ENCODE measurements at regions not wholly inside any gene's neighbourhood (a gene's known extent, or its start where the extent isn't known, plus 50 kb on each side); places are given as distances from the start of the nearest gene placed in this dataset.

DNA sequence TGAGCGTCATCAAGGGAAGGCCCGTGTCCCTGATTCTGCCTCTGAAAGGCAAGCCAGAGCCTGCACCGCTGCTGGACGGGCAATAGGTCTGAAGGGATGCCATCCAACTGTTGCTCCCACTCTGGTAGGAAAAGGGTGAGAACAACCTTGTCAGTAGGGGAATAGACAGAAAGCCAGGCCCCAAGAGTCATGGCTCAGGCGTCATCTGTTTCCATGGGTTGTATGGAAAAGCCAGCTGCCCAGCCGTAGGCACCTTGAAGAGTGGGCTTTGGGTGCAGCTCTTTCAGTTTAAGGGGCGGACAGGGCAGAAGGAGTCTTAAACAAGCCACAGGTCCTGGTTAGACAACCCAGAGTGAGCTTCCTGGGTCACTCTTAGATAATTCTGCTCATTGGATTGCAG is 66.5 kb downstream of the RNF6 start:
- no peak for DNase-seq
- no peaks in the 10 kb centered on the region for H3K9me3 Mint-ChIP-seq
- no peaks in the 10 kb centered on the region for H3K36me3 Mint-ChIP-seq
- peak overlapping the region in 1 of 6 donors; percentile 16 for H3K27ac Mint-ChIP-seq
- peaks cover 5 to 21% (median 13%) of the 10 kb centered on the region in 3 donors for H3K27me3 Mint-ChIP-seq
- ATAC-seq (ENCODE audit: low read depth in 2 of 2): no peak
- no peaks in the 10 kb centered on the region for H3K4me1 Mint-ChIP-seq
- H3K4me3 Mint-ChIP-seq: no peak overlapping the region

GRCh38 chr13:26133851-26134250 is 82.0 kb upstream of the SHISA2 start:
- ATAC-seq (ENCODE audit: low read depth in 2 of 2) (no peak), DNase-seq (no peak)
- Mint-ChIP-seq H3K4me1 (peaks cover 0 to 3% (median 0%) of the 10 kb centered on the region in 3 donors), H3K36me3 (peaks cover 0 to 8% of the 10 kb centered on the region in 2 donors), H3K9me3 (peaks cover 0 to 14% (median 5%) of the 10 kb centered on the region in 7 donors), H3K27me3 (peaks cover 10 to 20% (median 14%) of the 10 kb centered on the region in 3 donors), H3K27ac (peak overlapping the region in 1 of 6 donors; percentile 47), H3K4me3 (no peak overlapping the region)

GRCh38 chr13:26133286-26133685 is 81.5 kb upstream of the SHISA2 start:
- DNase-seq (no peak), ATAC-seq (ENCODE audit: low read depth in 2 of 2) (no peak)
- Mint-ChIP-seq H3K27ac (peak overlapping the region in 1 of 6 donors; percentile 21), H3K36me3 (peaks cover 0 to 8% of the 10 kb centered on the region in 2 donors), H3K27me3 (peaks cover 10 to 15% (median 11%) of the 10 kb centered on the region in 3 donors), H3K9me3 (peaks cover 0 to 9% (median 5%) of the 10 kb centered on the region in 7 donors), H3K4me3 (no peak overlapping the region), H3K4me1 (peaks cover 0 to 3% (median 0%) of the 10 kb centered on the region in 3 donors)

- peak in 1 of 2 donors; percentile 43 for ATAC-seq (ENCODE audit: low read depth in 2 of 2)
- Mint-ChIP-seq H3K4me3 (no peak overlapping the region), H3K36me3 (peaks cover 0 to 5% of the 10 kb centered on the region in 2 donors), H3K9me3 (peaks cover 0 to 5% (median 3%) of the 10 kb centered on the region in 7 donors), H3K4me1 (peaks cover 0 to 3% (median 0%) of the 10 kb centered on the region in 3 donors), H3K27me3 (peaks cover 10 to 11% (median 10%) of the 10 kb centered on the region in 3 donors), H3K27ac (no peak overlapping the region)
- DNase-seq: no peak
These were observed 80.9 kb upstream of the SHISA2 start for GRCh38 chr13:26132756-26133155.

DNA sequence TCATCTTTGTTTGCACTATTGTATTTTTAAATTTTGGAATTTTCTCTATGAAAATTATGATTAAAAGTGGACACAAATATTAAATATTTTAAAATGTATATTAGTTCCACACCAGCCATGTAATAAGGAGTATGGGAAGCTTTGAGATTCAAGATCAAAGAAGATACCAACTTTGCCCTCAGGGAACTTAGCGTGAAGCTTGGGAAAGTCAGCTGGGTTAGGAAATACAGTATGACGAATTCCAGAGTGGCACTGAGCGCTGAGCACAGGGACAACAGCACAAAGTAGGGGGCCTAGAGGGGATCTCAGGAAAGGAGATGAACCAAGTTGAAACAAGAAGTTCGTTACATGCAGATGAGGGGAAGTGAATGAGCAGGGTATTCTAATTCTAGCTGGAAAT is 76.9 kb upstream of the SHISA2 start:
- H3K9me3 Mint-ChIP-seq: peaks cover 0 to 2% (median 0%) of the 10 kb centered on the region in 7 donors
- H3K4me3 Mint-ChIP-seq: no peak overlapping the region
- peaks cover 0 to 15% (median 5%) of the 10 kb centered on the region in 3 donors for H3K27me3 Mint-ChIP-seq
- DNase-seq (no peak), ATAC-seq (ENCODE audit: low read depth in 2 of 2) (no peak)
- peaks cover 0 to 3% (median 0%) of the 10 kb centered on the region in 3 donors for H3K4me1 Mint-ChIP-seq
- H3K27ac Mint-ChIP-seq: no peak overlapping the region
- no peaks in the 10 kb centered on the region for H3K36me3 Mint-ChIP-seq

- ATAC-seq (ENCODE audit: low read depth in 2 of 2) (no peak), DNase-seq (no peak)
- H3K9me3 Mint-ChIP-seq: peaks cover 0 to 1% (median 0%) of the 10 kb centered on the region in 7 donors
- H3K27ac Mint-ChIP-seq: no peak overlapping the region
- H3K4me1 Mint-ChIP-seq: no peaks in the 10 kb centered on the region
- no peak overlapping the region for H3K4me3 Mint-ChIP-seq
- H3K36me3 Mint-ChIP-seq: no peaks in the 10 kb centered on the region
- peaks cover 30 to 40% (median 31%) of the 10 kb centered on the region in 3 donors for H3K27me3 Mint-ChIP-seq
These were observed 65.8 kb upstream of the SHISA2 start for GRCh38 chr13:26117620-26118019.

DNA sequence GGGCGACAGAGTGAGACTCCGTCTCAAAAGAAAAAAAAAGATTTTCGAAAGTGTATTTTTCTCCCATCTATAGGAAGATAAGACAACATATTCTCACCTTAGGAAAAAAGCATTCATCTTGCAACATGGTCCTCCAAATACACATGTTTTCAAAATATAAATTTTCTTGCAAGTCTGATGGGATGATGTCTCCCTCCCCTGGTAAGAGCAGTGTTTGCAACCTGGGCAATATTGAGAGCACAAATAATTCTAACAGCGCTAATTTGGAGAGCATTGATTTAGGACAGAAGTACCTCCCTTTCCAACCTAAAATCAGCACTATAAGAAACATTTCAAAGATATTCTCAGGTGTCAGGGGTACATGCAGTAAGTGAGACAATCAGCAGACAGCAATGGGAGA is 61.0 kb upstream of the SHISA2 start:
- H3K4me3 Mint-ChIP-seq: no peak overlapping the region
- no peaks in the 10 kb centered on the region for H3K9me3 Mint-ChIP-seq
- H3K27ac Mint-ChIP-seq: no peak overlapping the region
- H3K4me1 Mint-ChIP-seq: no peaks in the 10 kb centered on the region
- no peaks in the 10 kb centered on the region for H3K36me3 Mint-ChIP-seq
- no peak for DNase-seq
- no peak for ATAC-seq (ENCODE audit: low read depth in 2 of 2)
- peaks cover 15 to 35% (median 22%) of the 10 kb centered on the region in 3 donors for H3K27me3 Mint-ChIP-seq

- Mint-ChIP-seq H3K36me3 (no peaks in the 10 kb centered on the region), H3K27me3 (peaks cover 11 to 26% (median 12%) of the 10 kb centered on the region in 3 donors), H3K4me1 (no peaks in the 10 kb centered on the region)
These were observed 60.0 kb upstream of the SHISA2 start for GRCh38 chr13:26111797-26112196.

More at GRCh38 chr13:26111797-26112196, 60.0 kb upstream of the SHISA2 start:
- H3K27ac Mint-ChIP-seq: no peak overlapping the region
- DNase-seq (no peak), ATAC-seq (ENCODE audit: low read depth in 2 of 2) (no peak)
- no peaks in the 10 kb centered on the region for H3K9me3 Mint-ChIP-seq
- H3K4me3 Mint-ChIP-seq: no peak overlapping the region
